CD4-positive, alpha-beta T cell treated with Interleukin-17A for 4 hours (primary cell): ENCODE measurements at regions not wholly inside any gene's neighbourhood (a gene's known extent, or its start where the extent isn't known, plus 50 kb on each side); places are given as distances from the start of the nearest gene placed in this dataset.
"Not testable (repeated sequence)": the region's sequence is repeated elsewhere in the genome, so short reads cannot be mapped to it uniquely, and the experiment has no call there.

Experiments used
- DNase-seq: peaks from one replicate; pipeline ENCODE4 v3.0.0-alpha.2; 2020; ENCODE audit warnings: mixed read lengths

- no peak for DNase-seq
Observed at GRCh38 chr16:87008664-87009063, 308.5 kb downstream of the C16orf95 start.

DNA sequence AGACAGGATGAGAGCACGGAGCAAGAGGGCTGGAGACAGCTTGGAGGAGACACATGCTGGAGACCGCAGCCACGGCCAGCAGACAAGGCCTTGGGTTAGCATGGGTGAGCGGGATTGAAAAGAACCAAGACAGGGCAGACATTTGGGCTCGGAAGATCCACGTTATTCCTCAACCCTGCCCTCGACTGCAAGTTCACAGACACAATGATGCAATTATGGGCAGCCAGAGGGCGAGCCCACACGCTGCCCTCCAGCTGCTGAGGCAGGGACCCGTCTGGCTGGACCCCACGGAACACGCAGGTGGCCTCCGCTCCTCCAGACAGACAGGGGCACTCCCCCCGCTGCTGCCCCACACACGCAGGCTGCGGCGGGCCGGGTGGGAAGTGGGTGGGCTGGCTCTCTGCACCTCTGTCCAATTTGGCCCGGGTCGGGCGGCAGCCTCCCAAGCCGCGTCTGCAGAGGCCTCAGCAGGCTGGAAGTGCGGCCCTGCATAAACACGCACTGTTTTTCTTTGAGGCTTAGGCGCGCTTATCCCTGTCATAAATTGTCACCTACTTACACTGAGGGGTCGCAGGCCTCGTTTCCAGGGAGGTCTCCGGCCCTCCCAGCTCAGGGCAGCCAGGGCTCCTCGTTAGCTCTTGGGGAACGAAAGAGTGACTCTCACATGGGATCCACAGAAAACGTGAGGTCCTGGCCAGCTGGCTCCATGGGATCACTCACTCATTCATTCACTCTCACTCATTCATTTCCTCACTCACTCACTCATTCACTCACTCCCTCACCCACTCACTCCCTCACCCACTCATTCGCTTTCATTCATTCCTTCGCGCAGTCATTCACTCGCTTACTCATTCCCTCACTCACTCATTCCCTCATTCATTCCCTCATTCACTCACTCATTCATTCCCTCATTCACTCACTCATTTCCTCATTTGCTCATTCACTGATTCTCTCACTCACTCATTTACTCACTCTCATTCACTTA, 303.9 kb downstream of the C16orf95 start:
- DNase-seq, result no peak

GRCh38 chr16:87014112-87014511, 303.1 kb downstream of the C16orf95 start:
- no peak for DNase-seq

DNA sequence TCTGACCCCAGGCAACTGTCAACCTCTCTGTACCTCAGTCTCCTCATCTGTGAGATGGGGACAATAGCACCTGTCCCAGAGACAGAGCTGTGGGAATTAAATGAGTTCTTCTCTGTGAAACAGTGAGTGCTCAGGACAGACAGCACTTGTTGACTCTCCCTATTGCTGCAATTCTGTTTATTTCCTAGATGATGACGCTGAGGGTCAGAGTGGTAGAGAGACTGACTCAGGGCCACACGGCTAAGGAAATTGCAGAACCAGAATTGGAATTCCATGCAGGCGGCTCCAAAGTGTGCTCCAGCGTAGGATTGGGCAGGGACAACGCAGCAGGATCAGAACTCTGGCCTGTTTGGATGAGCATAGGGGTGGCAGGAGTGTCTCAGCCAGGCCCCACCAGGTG, 302.2 kb downstream of the C16orf95 start:
- no peak for DNase-seq

DNA sequence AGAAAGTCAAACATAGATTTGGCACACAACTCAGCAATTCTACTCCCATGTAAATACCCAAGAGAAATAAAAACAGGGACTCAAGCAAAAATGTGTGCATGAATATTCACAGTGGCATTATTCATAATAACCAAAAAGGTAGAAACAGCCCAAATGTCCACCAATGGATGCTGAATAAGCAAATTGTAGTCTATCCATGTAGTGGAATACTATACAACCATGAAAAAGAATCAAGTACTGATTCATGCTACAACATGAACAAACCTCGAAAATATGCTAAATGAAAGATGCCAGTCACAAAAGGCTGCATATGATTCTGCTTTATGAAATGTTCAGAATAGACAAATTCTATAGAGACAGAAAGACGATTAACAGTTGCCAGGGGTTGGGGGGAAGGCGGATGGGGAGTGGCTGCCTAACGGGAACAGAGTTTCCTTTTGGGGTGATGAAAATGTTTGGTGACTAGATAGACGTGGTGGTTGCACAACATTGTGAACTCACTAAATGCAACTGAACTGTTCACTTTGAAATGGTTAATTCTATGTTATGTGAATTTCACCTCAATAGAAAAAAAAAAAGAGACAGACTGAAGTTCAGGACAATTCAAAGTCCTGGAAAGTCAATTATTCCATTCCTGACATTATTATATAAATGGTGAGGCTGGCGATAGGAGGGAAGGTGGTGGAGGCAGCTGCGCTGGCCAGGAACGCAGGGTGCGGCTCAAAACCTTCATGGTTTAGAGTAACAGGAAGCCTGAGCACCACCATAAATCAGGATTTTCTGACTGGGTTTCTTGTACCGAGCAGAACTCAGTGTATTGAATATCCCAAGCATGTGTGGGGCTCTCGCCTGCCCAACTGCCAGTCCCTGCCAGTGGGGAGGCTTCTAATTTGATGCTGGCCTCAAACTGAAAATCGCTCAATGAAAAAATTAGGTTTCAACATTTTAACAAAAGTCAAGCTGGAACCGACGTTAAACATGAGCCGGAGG, 300.9 kb downstream of the C16orf95 start:
- DNase-seq, result no peak

- DNase-seq, result no peak
Observed at GRCh38 chr16:87017371-87018012, 299.7 kb downstream of the C16orf95 start.

DNA sequence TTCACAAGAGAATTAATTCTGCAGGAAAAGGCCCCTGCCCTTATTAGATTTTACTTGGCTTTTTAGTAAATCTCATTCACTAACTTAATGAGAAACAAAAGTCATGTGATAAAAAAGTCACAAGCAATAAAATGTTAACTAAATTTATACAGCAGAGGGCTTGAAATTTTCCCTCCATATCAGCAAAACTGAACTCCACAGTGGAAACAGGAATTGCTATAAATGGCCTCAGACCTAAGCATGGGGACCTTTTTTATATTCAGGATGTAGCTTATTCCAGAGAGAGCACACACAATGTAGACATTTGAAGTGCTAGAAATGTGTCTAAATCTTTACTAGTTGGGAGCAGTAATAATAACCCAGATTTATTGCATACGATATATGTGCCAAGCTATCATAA, 291.5 kb downstream of the C16orf95 start:
- no peak for DNase-seq

DNA sequence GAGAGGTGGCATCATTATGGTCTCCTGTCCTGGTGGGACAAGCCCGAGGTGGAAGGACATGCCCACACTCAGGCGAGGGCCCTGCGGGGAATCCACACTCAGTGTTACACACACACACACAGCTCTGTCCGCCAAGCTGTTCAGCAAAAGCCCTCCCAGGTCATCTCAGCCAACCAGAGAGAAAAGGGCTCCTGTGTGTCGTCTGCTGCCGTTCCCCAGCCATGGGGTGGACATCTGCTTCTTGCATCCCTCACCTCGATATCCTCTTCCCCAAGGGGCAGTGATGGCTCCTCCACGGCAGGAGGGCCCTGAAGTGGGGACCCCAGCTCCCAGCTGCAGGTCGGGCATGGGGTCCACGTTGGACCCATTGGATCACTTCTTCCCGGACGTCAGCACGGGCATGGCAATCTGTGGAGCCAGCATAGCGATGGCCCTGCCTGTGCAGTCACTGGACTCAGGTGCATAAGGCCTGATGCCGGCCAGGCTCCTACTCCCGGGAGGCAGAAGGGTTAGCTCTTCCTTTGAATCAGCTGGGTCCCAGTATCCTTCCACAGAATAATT, 290.1 kb downstream of the C16orf95 start:
- no peak for DNase-seq

GRCh38 chr16:87028481-87029320, 288.5 kb downstream of the C16orf95 start:
- DNase-seq, result no peak

DNA sequence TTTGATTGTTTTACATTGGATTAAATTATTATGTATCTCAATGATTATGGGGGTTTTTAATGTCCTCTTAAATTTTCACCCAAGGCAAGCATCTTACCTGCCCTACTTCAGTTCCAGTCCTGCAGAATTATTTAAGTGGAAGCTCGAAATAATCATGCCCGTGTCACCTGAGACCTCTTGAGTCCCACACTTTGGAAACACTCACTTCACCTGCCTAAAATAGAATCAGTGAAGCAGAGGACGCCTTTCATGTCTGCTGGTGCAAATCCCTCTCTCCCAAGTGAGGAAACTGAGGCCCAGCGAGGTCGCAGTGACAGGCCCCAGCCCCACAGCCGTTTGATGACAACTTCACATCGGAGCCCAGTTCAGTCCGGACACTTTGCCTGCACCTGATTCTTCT, 284.6 kb downstream of the C16orf95 start:
- DNase-seq, result no peak

DNA sequence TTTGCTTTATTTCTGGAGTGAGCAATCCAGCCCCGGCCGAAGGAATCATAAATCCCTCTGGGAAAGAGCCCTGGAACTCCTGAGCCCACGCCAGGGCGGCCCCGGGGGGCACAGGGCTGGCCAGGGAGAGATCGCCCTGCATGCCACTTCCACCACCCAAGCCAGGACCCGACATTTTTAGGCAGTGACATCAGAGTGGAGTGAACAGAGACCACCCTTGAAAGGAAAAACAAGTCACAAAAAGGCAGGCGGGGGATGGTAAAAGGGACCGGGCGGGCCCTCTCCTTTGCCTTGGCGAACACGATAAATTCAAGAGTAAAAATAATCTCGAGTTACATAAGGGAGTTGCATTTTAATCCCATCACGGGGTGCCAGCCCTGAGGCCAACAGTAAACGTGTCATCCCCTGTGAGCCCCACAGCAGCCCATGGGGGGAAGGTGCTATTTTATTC, 284.1 kb downstream of the C16orf95 start:
- DNase-seq, result no peak

DNA sequence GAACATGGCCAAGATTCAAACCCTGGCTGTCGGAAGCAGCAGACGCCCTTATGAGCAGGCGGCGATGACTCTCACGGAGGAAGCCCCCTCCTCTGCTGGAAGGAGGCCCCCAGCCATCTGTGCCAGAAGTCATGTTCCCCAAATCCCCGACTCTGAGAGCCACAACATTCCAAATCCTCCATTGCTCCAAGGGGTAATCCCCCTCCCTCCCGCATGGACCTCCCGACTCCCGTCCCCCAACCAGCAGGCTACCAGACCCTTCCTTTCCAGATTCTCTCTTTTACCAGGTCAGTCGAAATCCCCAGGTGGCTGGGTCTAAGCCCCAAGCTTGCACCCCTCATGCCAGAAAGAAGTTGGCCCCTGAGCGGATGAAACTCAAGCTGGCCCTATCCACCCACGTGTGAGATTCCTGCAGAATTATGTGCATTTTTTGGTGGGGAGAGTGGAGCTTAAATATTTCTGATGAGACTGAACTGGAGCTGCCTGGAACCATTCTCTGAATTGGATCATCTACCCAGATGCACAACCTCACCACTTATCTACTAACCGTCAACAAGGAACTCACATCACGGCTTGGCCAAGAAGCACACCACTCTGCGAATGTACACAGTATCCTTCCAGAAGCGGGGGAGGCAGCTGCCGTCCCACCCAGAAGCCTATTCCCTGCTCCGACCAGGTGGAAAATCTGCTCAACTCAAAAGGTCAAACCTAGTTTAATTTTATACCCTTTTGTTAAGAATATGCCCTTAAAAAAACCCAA, 283.5 kb downstream of the C16orf95 start:
- no peak for DNase-seq

- no peak for DNase-seq
Observed at GRCh38 chr16:87034317-87034716, 282.9 kb downstream of the C16orf95 start.

GRCh38 chr16:87035053-87035452, 282.1 kb downstream of the C16orf95 start:
- no peak for DNase-seq

GRCh38 chr16:87037012-87037411, 280.2 kb downstream of the C16orf95 start:
- no peak for DNase-seq

DNA sequence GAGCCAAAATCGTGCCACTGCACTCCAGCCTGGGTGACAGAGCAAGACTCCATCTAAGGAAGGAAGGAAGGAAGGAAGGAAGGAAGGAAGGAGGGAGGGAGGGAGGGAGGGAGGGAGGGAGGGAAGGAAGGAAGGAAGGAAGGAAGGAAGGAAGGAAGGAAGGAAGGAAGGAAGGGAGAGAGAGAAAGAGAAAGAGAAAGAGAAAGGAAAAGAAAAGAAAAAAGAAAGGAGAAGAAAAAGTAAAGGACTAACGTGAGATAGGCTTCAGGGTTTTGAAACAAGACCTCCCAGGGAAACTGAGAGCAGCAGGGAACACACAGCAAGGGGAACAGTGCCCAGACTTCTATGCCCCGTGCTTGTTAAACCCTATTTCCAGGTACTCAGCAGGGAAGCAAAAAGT, 278.7 kb downstream of the C16orf95 start:
- DNase-seq, result not testable (repeated sequence)

- no peak for DNase-seq
Observed at GRCh38 chr16:87040169-87041117, 276.7 kb downstream of the C16orf95 start.

DNA sequence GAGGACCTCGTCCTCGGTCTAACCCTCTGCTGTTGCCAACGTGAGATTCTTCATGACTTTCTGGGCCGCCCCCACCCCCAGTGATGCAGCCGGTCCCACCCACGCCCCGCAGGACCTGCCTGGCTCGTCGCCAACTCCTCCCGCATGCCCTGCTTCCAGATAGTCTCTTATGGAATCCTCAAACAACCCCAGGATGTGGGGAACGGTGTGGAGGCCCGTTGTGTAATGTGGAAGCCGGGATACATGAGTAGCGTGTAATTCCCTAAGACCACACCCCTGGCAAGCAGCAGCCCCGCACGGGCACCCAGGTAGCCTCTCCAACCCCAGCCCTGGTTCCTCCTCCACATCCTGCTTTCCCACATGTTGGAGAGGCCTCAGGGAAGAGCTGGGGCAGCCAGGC, 275.9 kb downstream of the C16orf95 start:
- DNase-seq, result no peak

- DNase-seq, result no peak
Observed at GRCh38 chr16:87042551-87043230, 274.5 kb downstream of the C16orf95 start.
